SK-N-MC (cell line): ENCODE measurements at regions not wholly inside any gene's neighbourhood (a gene's known extent, or its start where the extent isn't known, plus 50 kb on each side); places are given as distances from the start of the nearest gene placed in this dataset.

Experiments used
- EZH2 ChIP-seq: fragments of 200-600 bp; sonication (generic); IDR thresholded peaks from one replicate; pipeline ENCODE4 v1.6.1; 2017; ENCODE audit warnings: antibody characterized with exemption
- FOXP2 ChIP-seq: optimal IDR thresholded peaks from 2 replicates; pipeline ENCODE3; 2011; ENCODE audit warnings: mild to moderate bottlenecking, moderate library complexity; ENCODE audit not compliant: insufficient read depth; ENCODE audit errors: extremely low read length, control extremely low read depth
- POLR2AphosphoS5 ChIP-seq: IDR thresholded peaks from 2 replicates; pipeline ENCODE4 v1.6.1; 2012; ENCODE audit warnings: mild to moderate bottlenecking, low read depth, low read length, borderline replicate concordance

- TF ChIP-seq EZH2 (no peak), POLR2AphosphoS5 (no peak), FOXP2 (no peak)
These were observed 704.3 kb downstream of the UQCRFS1 start for GRCh38 chr19:28508666-28509065.
